Stimulated activated naive CD4-positive, alpha-beta T cell treated with Interleukin-2 at 50 U/mL for 16 hours (primary cell): ENCODE measurements at regions not wholly inside any gene's neighbourhood (a gene's known extent, or its start where the extent isn't known, plus 50 kb on each side); places are given as distances from the start of the nearest gene placed in this dataset.

Experiments
- DNase-seq: peaks from one replicate; lab custom pipeline; 2025; lab: John Stamatoyannopoulos, UW

DNA sequence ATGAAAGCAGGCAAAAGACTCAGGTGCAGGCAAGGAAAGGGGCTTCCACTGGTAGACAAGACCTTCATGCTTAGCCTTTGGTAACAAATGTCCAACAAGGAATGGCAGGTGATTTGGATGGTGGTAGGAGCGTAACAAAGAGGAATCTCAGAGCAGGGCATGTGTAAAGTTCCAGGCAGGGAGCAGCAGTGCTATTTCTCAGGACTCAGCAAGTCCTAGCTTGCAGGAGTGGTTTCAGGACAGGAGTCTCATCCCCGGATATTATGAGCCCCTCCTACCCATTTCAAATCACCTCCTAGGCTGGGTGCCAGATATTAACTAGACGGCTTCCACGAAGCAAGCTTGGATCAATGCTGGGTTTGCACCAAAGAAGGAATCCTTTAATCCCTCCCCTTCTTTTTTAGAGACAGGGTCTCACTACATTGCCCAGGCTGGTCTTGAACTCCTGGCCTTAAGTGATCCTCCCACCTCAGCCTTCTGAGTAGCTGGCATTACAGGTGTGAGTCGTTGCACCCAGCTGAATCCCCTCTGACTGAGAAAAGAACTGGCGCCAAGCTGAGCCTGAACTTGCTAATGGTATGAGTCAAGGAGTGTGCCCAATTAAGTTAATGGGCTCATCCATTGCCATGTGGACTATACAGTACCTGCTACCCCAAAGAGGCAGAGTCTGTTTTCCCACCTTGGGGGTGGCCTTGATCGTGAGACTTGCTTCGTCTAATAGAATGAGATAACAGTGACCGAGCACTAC, 190.3 kb downstream of the ARL4C start:
- no peak for DNase-seq

DNA sequence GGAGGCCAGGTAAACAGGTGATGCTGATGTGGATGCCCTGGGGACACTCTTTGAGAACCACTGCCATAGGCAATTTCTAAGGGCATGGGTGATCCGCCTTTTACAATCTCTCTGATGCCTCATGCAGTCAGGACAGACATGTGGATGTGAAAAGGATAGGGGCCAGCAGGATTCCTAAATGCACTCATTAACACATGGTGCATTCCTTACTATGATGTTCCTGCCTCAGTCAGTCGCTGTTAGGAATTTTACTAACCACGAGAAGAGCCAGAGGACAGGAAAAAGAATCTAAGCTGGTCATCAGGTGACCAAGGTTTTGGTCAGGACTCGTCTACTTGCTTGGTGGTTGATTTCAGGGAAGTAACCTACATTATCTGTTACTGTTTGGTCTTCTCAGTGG, 191.0 kb downstream of the ARL4C start:
- DNase-seq: no peak

DNA sequence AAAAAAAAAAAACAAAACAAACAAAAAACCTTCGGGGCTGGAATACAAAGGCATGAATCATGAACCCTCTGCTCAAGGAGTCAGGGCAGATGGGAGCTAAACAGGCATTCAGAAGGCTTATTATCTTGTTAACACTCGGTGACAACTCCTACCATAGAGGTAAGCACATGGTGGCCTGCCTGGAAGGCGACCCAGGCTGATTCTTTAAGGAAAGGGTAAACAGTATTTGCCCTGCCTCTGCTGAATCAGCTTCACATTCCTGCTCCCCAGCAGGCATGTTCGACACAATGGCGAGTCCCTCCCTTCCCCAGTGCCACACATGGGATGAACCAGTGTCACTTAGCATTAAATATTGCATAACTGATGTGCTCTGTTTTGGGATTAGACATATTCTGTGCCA, 191.9 kb downstream of the ARL4C start:
- no peak for DNase-seq

DNA sequence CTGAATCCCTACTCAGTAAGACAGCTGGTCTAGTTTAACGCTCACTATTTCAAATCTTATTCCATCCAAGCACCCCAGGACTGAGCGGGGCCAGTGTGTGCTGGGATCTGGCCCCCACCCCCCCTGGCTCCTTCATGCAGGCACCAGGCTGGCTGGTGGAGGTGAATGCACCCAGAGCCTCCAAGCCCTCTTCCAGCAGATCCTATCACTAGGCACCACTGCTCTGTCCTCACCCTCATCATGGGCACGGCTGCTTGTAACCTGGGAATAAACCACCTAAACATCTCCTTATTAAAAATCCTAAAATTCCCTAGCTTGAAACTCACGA, 194.3 kb downstream of the ARL4C start:
- no peak for DNase-seq

DNA sequence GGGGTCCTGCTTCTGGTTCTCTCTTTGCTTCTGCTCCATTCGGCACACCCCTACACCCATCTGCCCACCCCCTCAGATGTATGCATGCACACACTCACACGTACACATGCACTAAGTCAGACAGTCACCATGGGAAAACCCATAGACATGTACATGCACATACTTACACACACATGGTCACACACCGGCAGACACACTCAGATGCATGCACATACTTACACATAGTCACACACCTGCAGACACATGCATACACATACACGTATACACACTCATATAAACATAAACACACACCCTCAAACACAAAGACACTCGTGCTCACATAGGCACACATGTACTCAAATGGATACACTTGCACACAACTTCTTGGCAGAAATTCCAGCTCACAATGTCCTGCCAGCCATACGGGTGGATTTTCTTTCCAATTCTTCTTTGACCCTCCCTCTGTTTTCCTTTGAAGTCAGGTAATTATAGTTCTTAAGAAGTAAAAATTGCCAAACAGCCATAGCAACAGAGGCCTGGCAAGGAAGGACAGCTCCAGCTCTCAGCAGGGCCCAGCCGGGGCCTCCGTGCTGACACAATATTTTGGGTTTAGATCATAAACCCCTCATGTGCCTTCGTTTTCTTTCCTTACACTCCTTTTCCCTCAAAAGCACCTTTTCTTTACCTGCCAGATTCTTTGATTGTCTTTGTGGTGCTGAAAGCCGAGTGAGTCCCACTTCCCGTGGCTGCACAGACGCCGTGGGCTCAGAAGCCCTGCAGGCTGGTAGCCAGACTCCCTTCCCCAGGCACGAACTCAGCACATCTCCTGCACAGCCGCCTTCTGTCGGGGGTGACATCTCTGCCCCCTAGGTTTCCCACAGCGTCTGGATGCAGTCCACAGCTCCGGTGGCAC, 195.7 kb downstream of the ARL4C start:
- DNase-seq: no peak

DNA sequence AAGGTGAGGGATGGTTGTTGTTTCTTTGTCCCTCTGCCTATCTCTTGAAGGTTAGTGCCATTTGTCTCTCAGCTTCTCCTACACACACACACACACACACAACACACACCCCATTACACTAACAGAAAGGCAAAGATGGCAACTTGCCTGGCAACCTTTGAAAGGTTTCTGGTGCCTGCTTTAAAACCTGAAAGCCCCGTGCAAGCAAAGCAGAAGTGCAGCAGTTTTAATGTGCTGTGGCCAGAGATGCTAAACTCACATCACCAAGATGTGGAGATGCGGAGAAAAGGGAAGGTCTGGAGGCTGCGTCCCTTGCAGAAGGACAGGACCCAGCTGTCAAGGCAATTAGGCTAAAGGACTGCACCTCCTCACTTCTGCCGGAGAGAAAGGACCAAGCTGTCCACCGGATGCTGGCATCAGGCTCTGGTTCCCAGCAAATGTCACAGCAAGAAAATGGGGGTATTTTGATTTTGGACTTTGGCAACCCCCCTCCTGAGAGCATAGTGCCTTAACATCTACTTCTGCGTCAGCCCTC, 196.4 kb downstream of the ARL4C start:
- DNase-seq: no peak

DNA sequence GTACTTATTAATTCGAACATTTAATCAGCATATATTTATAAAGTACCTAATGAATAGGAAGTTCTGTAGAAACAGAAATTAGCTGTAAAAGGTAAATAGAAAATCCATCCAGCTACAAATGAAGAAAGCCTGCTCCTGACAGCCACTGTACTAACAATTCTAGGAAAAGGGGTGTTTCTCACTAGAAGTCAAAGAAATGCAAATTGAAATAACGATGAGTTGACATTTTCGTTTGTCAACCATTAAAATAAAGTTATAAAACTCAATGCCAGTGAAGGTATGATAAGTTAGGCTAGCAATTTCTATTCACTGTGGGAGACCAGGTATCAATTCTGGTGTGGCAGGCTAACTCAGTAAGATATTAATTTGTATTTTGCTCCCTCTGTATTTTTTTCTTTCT, 198.0 kb downstream of the ARL4C start:
- DNase-seq: no peak

DNA sequence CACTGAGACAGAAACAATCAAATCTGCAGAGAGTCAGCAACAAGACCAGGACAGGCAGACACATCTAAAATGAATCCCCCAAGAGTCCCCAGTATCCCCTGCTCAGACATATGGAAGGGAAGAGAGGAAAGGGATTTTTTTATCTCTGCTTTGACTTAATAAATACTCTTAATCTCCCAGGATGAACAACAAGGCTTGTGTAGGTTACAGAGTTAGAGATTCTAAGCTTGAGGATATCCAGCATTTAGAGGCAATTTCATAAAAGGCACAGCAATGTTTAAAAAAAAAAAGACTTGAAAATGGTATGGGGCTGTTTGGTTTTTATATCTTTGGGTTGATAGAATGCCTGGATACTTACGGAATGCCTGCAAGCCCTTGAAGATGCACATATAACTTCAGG, 199.9 kb downstream of the ARL4C start:
- no peak for DNase-seq

DNA sequence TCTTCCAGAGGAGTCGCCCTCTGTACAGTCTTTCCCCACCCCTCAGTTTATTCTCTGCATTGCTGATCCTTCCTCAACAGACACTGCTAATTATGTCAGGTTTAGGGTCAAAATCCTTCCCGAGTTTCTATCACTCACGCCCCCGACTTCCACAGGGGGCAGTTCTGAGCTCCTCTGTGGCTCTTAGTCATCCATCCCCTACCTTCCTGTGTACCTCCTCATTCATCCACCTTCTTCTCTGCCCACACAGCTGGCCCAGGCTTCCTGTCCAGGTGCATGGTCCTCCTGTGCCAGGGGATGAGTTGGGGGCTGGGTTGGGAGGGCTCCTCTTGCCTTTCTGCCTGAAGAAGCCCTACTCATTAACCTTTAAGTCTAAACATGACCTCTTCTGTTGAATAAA, 202.9 kb downstream of the ARL4C start:
- DNase-seq: no peak

DNA sequence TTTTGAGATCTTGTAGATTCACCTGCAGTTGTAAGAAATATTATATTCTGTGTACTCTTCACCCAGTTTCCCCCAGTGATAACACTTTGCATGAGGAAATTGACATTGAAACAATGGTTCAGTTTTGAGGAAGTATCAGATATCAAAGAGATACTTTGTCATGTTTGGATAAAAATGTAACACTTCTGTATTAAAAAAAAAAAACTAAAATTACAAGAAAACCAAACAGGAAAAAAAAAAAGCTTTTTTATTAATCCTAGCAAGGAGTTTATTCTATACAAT, 204.0 kb downstream of the ARL4C start:
- DNase-seq: no peak

DNA sequence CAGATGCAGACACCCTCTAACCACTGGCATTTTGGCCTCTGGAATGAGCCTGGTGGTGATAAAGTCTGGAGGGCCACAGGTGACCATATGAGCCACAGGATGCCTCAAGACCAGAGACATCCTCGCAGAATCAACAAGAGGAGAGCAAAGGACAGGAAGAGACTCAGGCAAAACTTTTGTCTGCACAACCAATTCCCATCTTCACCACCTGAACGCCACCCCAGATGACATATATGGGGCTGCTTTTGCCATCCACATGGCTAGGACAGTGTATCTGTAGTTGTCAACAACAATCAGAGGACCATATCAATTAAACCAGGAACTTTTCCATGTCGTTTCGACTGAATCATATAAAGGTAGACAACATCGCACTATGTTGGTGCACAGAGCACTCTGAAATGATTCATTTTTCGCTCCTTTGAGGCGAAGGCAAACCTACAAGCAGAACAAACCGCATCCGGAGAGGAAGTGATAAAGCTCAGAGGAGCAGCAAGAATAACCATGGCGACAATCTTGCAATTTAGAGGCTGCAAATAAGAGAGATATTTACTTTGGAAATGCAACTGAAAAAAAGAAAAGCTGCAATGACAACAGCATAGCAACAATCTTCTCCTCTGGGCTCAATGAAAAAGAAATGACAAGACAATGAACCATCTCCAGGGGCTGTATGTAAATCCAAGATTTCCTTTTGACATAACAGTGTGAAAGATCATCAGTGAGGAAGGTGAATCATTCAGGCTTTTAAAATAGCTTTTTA, 204.5 kb downstream of the ARL4C start:
- peak; percentile 60 for DNase-seq

DNA sequence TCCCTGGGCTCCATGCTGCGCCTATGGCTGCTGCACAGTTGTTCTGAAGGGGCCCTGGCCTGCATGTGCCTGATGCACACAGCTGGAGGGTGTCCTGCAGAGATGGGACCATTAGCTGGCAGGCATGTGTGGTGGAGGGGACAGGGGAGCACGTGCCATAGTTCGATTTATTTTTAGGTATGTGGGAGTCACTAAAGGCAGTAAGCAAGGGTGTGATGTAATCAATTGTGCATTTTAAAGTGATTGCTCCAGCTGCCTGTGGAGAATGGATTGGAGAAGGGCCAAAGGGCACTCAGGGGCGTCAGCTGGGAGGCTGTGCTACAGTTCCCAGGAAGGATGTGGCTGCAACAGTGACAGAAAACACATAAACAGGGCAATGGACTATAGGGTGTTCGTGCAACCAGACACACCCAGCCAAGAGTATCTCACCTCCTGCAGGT, 205.1 kb downstream of the ARL4C start:
- DNase-seq: no peak

DNA sequence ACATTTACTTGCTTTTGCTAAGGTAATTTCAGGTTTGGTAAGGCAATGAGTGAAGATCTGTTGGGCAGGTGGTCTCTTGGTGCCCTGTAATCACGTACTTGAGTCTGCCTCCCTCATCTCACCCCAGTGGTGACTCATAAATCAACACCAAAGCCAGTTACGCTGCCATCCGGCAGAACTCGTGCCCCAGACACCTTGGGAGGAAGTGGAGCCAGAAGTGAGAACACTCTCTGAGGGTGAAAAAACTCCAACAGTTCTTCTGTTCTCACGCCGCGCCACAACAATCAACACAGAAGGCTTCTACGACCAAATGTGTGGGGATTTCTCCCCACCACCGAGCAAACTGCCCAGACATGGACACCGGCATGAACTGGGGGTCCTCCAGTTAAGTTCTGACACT, 206.2 kb downstream of the ARL4C start:
- DNase-seq: peak; percentile 84

DNA sequence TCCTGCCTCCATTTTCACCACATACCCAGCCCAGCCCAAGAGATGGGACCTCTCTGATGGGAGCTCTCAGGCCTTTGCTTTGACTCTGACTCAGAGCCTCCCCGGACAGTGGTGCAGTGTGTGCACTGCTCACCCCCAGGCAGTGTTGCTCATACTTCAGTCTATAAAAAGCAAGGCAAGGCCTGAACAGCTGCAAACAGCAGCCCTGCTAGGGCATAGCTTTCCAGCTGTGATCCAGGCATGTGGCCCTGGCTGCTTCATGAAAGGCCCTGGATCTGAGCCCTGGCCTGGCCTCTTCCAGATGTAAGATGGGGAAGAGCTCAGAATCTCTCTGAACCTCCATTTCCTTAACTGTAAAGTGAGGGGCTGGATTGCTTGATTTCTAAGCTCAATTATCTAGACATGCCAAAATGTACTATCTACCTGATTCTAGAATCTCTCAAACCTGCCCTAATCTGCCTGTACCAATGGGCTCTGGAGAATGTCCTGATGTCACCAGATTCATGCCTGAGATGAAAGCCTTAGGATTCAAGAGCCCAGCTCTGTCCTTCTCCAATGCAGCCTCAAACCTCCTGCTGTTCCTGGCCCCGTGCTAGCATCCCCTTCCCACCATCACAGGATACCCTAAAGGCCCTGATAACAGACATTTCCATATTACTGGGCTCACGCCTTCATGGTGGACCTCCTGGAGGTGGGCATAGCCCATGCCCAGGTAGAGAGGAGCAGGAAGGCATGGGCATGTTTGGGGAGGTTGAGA, 206.9 kb downstream of the ARL4C start:
- DNase-seq: peak; percentile 40

DNA sequence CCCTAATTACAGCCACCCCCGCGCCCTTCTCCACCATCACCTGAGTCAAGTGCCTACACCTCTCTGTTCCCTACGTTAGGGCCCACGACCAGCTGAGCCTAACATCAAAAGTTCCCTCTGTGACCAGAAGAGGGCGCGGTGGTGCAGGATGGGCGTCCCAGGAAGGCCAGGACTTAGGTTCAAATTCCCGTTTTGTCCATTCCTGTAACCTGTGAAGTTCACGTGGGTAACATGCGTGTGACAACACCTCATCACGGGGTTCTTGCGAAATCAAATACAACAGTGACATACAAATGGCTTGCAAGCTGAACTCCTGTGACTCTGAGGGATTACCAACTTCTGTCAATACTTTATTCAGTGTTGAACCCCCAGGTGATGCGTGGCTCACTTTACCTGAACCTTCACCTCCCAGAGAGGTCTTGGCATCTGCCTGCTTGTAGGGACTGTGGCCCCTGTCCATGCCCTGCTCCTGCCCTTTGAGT, 207.9 kb downstream of the ARL4C start:
- DNase-seq: peak; percentile 53

DNA sequence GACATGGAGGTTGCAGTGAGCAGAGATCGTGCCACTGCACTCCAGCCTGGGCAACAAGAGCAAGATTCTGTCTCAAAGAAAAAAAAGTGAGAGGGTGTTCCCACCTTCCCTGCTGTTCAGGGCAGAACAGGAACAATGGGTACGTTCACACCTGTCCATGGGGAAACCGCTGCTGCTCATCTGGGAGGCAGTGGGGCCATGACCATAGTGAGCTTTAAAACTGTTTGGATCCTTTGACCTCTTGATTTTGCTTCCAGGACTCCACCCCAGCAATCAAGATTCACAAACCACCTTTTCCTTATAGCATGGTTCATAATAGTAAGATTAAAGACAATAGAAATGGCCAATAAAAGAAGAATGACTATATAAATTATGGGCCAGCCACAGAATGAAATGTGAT, 209.2 kb downstream of the ARL4C start:
- DNase-seq: no peak

DNA sequence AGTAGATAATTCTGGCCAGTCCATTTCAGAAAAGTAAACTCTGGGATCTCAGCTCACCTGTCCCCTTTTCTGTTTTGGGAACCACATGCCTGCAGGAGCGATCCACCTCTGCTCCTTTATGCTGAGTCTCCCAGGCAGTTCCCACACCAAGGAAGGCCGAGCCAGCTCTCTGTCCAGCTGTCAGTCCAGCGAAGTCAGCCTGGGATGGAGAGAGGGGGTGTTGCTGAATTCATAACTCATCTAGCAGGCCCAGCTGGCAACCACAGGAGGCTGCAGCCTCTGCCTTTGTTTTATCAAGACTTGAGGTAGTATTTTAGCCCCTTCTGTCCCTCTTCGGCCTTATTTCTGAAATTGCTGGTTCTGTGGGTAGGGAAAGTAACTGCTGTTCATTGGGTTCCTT, 209.9 kb downstream of the ARL4C start:
- no peak for DNase-seq

DNA sequence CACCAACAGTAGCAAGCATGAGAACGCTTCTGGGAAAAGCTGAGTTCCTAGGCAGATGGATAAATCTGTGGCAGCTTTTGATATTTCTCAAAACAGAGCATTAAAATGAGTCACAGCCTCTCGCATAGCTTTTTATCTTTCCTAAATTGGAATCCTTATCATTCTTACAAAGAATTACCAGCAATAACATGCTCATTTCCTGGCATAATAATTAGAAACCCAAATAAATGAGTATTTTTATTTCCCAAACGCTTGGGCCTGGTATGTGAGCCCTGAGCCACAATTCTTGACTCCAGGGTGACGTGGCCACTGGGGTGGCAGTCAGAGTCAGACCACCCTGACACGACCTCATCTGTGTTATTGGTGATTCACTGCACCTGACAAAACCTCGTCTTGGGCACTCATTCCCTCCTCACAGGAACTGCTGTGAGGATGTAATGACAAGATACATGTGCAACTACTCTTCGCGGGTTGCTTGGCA, 210.7 kb downstream of the ARL4C start:
- DNase-seq: no peak

DNA sequence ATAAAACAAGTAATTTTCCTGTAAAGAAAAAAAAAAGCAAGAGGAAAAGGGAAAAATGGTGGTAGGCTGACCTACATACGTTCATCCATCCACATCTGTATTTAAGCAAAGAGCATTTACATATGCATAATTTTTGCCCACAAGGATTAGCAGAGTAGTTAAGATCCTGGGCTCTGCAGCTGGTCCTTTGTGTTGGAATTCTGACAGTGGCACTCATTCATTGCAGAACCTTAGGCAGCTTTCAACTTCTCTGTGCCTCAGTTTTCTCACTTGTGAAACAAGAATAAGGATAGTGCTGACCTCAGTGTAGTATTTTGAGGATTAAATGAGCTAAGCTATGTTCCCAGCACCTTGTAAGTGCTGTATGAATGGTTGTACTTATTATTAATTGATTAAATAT, 211.3 kb downstream of the ARL4C start:
- no peak for DNase-seq

DNA sequence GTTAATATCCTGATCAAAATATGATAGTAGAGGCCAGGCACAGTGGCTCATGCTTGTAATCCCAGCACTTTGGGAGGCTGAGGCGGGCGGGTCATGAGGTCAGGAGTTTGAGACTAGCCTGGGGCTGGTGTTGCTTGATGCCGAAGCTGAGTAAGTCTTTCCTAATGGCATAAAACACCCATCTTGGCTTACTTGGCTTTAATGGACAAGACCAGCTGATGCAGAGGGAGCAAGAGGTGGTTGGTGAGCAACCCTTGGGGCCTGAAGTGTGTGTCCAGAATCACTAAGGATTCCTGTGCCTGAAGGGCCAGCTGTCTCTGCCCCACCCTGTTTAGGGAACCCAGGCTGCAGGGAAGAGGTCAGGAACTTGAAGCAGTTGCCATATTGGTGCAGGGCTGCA, 217.2 kb downstream of the ARL4C start:
- DNase-seq: no peak

DNA sequence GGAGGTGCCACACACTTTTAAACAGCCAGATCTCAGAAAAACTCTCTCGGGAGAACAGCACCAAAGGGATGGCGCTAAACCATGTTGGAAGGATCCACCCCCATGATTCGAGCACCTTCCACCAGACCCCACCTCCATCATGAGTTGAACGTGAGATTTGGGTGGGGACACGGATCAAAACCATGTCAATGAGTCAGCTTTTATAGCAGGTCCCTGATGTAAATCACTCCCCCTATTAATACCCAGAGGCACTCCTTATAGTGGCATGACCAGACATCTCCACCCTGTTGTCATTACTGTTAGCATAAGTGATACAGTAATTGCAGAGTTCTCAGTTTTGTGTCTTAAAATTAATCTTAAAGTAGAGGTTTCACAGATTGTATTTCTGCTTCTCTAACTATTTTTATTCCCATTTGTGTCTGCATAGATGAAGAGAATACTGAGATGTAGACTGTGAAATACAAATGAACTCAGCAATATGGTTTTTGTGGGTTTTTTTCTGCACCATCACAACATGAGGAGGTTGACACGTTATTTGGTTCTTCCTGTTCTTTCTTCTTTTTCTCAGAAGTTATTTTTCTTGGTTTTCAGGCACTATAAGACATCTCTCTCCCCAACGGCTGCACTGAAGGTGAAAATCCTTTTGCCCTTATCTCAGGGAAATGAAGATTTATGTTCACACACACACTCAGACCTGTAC, 218.2 kb downstream of the ARL4C start:
- peak; percentile 22 for DNase-seq
